GM21717 (cell line): ENCODE measurements at regions not wholly inside any gene's neighbourhood (a gene's known extent, or its start where the extent isn't known, plus 50 kb on each side); places are given as distances from the start of the nearest gene placed in this dataset.
"Not testable (repeated sequence)": the region's sequence is repeated elsewhere in the genome, so short reads cannot be mapped to it uniquely, and the experiment has no call there.

Experiments
- ATAC-seq: cut with Tn5 transposase; IDR thresholded peaks from one replicate; pipeline ENCODE4 v1.9.1; 2021; ENCODE audit warnings: mild to moderate bottlenecking, moderate library complexity; ENCODE audit not compliant: unreplicated experiment

- ATAC-seq, result no peak
Observed at GRCh38 chr5:128782446-128782845, 182.8 kb upstream of the SLC27A6 start.

- no peak for ATAC-seq
Observed at GRCh38 chr5:128784726-128785125, 180.6 kb upstream of the SLC27A6 start.

GRCh38 chr5:128791312-128791711 is 174.0 kb upstream of the SLC27A6 start:
- ATAC-seq, result no peak

- ATAC-seq, result no peak
Observed at GRCh38 chr5:128796506-128796905, 168.8 kb upstream of the SLC27A6 start.

- no peak for ATAC-seq
Observed at GRCh38 chr5:128798871-128799270, 166.4 kb upstream of the SLC27A6 start.

- no peak for ATAC-seq
Observed at GRCh38 chr5:128799945-128800344, 165.3 kb upstream of the SLC27A6 start.

GRCh38 chr5:128800377-128800776 is 164.9 kb upstream of the SLC27A6 start:
- ATAC-seq, result no peak

GRCh38 chr5:128813317-128814070 is 151.8 kb upstream of the SLC27A6 start:
- ATAC-seq, result no peak

- ATAC-seq, result no peak
Observed at GRCh38 chr5:128815201-128815600, 150.1 kb upstream of the SLC27A6 start.

GRCh38 chr5:128825826-128826225 is 139.5 kb upstream of the SLC27A6 start:
- ATAC-seq, result no peak

GRCh38 chr5:128826275-128826674 is 139.0 kb upstream of the SLC27A6 start:
- ATAC-seq, result no peak

GRCh38 chr5:128836571-128836970 is 128.7 kb upstream of the SLC27A6 start:
- ATAC-seq, result no peak

- ATAC-seq, result no peak
Observed at GRCh38 chr5:128838623-128839022, 126.7 kb upstream of the SLC27A6 start.

GRCh38 chr5:128842241-128842640 is 123.0 kb upstream of the SLC27A6 start:
- no peak for ATAC-seq

GRCh38 chr5:128844354-128844923 is 120.8 kb upstream of the SLC27A6 start:
- ATAC-seq, result no peak

- ATAC-seq, result no peak
Observed at GRCh38 chr5:128850049-128850448, 115.2 kb upstream of the SLC27A6 start.

- ATAC-seq, result no peak
Observed at GRCh38 chr5:128854931-128855330, 110.4 kb upstream of the SLC27A6 start.

GRCh38 chr5:128857076-128857677 is 108.1 kb upstream of the SLC27A6 start:
- ATAC-seq, result no peak

GRCh38 chr5:128858995-128859394 is 106.3 kb upstream of the SLC27A6 start:
- no peak for ATAC-seq

GRCh38 chr5:128861155-128861554 is 104.1 kb upstream of the SLC27A6 start:
- ATAC-seq, result not testable (repeated sequence)

GRCh38 chr5:128869970-128870369 is 95.3 kb upstream of the SLC27A6 start:
- ATAC-seq, result no peak

GRCh38 chr5:128870373-128870772 is 94.9 kb upstream of the SLC27A6 start:
- no peak for ATAC-seq
